Peyer's patch (tissue), 4 donors: ENCODE measurements at regions not wholly inside any gene's neighbourhood (a gene's known extent, or its start where the extent isn't known, plus 50 kb on each side); places are given as distances from the start of the nearest gene placed in this dataset.
"Not testable (repeated sequence)": the region's sequence is repeated elsewhere in the genome, so short reads cannot be mapped to it uniquely, and the experiment has no call there.

Source experiments
- DNase-seq, 3 donors: peaks; one replicate each; pipeline ENCODE4 v3.0.0-alpha.2; 2017 to 2019
- H3K27ac ChIP-seq, 4 donors: fragments of 200-600 bp; sonication (generic); one replicate each; pipeline ENCODE4 v1.5.1; 2016 to 2019
- H3K27me3 ChIP-seq, 2 donors: fragments of 200-600 bp; sonication (generic); one replicate each; pipeline ENCODE4 v1.5.1; 2019
- H3K36me3 ChIP-seq, 3 donors: fragments of 200-600 bp; sonication (generic); one replicate each; pipeline ENCODE4 v1.5.1; 2016 to 2019
- H3K4me1 ChIP-seq, 4 donors: fragments of 200-600 bp; sonication (generic); one replicate each; pipeline ENCODE4 v1.5.1; 2016 to 2019
- H3K4me3 ChIP-seq, 4 donors: fragments of 200-600 bp; sonication (generic); 1 replicate in 3 of 4; 2 replicates in 1 of 4; pipeline ENCODE4 v1.5.1; 2016 to 2019; ENCODE audit warnings: mild to moderate bottlenecking in 1 of 4
- H3K9me3 ChIP-seq, 4 donors: fragments of 200-600 bp; sonication (generic); one replicate each; pipeline ENCODE4 v1.5.1; 2016 to 2019; ENCODE audit warnings: mild to moderate bottlenecking in 1 of 4
- POLR2A ChIP-seq, 2 donors: fragments of 450-650 bp; IDR thresholded peaks; one replicate each; pipeline ENCODE4 v1.5.1; 2017; ENCODE audit warnings: antibody characterized with exemption in 2 of 2, mild to moderate bottlenecking in 2 of 2, moderate library complexity in 2 of 2
- TF ChIP-seq, protein P1 (sequence below), 6 experiments: fragments of 450-650 bp in 4 of 6; fragments of 200-600 bp in 2 of 6; sonication (generic) in 1 of 6; IDR thresholded peaks; one replicate each; pipeline ENCODE4 v1.5.1; 2017 to 2019; ENCODE audit warnings: antibody characterized with exemption in 6 of 6, mild to moderate bottlenecking in 3 of 6, moderate library complexity in 1 of 6

DNA sequence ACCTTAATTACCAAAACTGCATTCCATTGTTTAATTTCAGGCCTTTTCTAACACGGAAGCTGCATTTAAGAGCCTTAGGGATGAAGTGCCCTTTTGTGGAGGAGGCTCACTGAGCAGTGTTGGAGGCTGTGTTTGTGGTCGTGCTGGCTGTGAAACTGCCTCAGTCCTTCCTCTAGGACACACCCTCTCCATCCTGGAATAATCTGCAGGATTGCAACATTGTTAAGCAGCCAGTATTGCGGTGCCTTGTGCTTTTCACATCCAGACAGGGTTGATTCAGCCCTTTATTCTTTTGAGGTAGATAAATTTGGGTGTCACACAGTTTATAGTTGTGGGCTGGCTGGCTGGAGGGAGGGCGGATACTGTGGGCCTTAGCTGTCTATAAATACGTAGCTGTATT is 141.6 kb downstream of the CDRT15L2 start:
- DNase-seq, result no peak
- no peak overlapping the region for H3K27ac ChIP-seq
- no peak for TF ChIP-seq POLR2A (IDR thresholded peaks at IDR 0.05)
- TF ChIP-seq, protein P1, sequence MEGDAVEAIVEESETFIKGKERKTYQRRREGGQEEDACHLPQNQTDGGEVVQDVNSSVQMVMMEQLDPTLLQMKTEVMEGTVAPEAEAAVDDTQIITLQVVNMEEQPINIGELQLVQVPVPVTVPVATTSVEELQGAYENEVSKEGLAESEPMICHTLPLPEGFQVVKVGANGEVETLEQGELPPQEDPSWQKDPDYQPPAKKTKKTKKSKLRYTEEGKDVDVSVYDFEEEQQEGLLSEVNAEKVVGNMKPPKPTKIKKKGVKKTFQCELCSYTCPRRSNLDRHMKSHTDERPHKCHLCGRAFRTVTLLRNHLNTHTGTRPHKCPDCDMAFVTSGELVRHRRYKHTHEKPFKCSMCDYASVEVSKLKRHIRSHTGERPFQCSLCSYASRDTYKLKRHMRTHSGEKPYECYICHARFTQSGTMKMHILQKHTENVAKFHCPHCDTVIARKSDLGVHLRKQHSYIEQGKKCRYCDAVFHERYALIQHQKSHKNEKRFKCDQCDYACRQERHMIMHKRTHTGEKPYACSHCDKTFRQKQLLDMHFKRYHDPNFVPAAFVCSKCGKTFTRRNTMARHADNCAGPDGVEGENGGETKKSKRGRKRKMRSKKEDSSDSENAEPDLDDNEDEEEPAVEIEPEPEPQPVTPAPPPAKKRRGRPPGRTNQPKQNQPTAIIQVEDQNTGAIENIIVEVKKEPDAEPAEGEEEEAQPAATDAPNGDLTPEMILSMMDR (IDR thresholded peaks at IDR 0.05), result no peak
- H3K4me1 ChIP-seq, result no peaks in the 10 kb centered on the region
- H3K27me3 ChIP-seq, result no peaks in the 10 kb centered on the region
- H3K36me3 ChIP-seq, result no peaks in the 10 kb centered on the region
- H3K9me3 ChIP-seq, result no peaks in the 10 kb centered on the region
- no peak overlapping the region for H3K4me3 ChIP-seq

DNA sequence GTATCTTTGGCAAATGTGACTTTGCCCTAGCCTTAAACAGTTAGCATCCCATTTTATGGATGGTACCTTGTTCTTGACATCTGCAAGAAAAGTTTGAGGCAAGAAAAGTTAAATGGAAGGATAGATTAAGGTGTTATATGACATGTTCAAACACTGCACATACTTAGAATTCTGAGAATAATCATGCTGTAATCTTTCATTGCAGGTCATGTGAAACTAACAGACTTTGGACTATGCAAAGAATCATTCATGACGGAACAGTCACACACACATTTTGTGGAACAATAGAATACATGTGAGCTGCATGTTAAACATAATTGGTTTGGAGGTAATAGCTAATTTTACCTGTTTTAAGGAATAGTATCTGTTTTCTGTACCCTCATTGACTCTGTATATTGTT is 144.9 kb downstream of the CDRT15L2 start:
- H3K4me3 ChIP-seq, H3K9me3 ChIP-seq, H3K36me3 ChIP-seq, DNase-seq, H3K4me1 ChIP-seq, H3K27ac ChIP-seq, H3K27me3 ChIP-seq: not testable (repeated sequence)

DNA sequence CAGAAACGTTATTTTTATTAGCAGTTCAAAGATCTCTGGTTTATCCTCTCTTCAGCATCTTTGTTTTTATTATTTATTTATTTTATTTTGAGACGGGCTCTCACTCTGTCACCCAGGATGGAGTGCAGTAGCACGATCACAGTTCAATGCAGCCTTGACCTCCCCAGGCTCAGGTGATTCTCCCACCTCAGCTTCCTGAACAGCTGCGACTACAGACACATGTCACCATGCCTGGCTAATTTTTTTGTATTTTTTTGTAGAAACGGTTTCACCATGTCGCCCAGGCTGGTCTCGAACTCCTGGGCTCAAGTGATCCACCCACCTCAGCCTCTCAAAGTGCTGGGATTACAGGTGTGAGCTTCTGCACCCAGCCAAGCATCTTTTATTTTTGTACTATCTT is 147.7 kb downstream of the CDRT15L2 start:
- not testable (repeated sequence) for H3K9me3 ChIP-seq, DNase-seq, H3K27ac ChIP-seq, H3K36me3 ChIP-seq, H3K4me1 ChIP-seq, H3K27me3 ChIP-seq, H3K4me3 ChIP-seq

DNA sequence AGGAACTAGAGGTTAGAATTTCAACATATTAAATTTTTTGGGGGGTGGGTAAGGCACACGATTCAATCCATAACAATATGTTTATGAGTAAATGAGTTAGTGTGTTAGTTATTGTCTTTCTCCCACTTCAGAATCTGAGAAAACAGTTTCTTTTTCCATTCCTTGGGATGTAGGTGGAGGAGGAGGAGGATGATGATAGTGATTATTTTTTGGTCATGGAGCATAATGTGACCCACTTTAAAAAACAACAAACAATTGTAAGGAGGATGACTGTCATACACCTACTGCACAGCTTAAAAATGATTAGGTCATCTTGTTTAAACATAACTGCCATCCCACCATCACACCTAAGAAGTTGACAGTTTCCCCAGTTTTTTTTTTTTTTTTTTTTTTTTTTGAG is 148.7 kb downstream of the CDRT15L2 start:
- H3K27ac ChIP-seq, result no peak overlapping the region
- TF ChIP-seq POLR2A (IDR thresholded peaks at IDR 0.05), result no peak
- TF ChIP-seq, protein P1 (IDR thresholded peaks at IDR 0.05), result no peak
- no peak for DNase-seq

DNA sequence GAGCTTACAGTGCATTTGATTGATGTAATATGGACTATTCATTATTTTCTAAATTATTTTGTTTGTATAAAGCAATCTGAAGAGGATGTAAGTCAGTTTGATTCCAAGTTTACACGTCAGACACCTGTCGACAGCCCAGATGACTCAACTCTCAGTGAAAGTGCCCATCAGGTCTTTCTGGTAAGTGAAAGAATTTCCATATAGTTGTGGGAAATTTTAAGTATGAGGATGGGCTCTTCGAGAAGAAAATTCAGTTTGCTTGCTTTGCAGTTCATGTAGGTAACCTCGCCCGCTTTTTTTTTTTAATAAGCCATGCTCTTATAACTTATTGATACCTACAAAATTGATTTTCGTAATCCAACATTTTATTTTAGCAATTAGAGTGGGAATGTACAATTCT is 151.6 kb downstream of the CDRT15L2 start:
- H3K27me3 ChIP-seq, H3K36me3 ChIP-seq, H3K4me3 ChIP-seq, DNase-seq, H3K27ac ChIP-seq, H3K4me1 ChIP-seq, H3K9me3 ChIP-seq: not testable (repeated sequence)

More for the DNA sequence above, 148.7 kb downstream of the CDRT15L2 start:
- Histone ChIP-seq H3K9me3 (no peaks in the 10 kb centered on the region), H3K36me3 (no peaks in the 10 kb centered on the region), H3K4me3 (no peak overlapping the region), H3K27me3 (no peaks in the 10 kb centered on the region), H3K4me1 (no peaks in the 10 kb centered on the region)

DNA sequence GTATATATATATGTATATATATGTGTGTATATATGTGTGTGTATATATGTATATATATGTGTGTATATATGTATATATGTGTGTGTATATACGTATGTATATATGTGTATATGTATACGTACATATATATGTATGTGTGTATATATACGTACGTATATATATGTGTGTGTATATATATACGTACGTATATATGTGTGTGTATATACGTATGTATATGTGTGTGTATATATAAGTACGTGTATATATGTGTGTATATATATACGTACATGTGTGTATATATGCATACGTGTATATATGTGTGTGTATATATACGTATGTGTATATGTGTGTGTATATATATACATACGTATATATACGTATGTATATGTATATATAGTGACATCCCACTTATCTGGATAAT is 154.4 kb downstream of the CDRT15L2 start:
- TF ChIP-seq, protein P1 (IDR thresholded peaks at IDR 0.05), result no peak
- no peak for TF ChIP-seq POLR2A (IDR thresholded peaks at IDR 0.05)
- H3K9me3 ChIP-seq, result no peaks in the 10 kb centered on the region
- no peaks in the 10 kb centered on the region for H3K36me3 ChIP-seq
- H3K4me3 ChIP-seq, result no peak overlapping the region
- no peak overlapping the region for H3K27ac ChIP-seq
- no peaks in the 10 kb centered on the region for H3K4me1 ChIP-seq
- H3K27me3 ChIP-seq, result no peaks in the 10 kb centered on the region
- no peak for DNase-seq

DNA sequence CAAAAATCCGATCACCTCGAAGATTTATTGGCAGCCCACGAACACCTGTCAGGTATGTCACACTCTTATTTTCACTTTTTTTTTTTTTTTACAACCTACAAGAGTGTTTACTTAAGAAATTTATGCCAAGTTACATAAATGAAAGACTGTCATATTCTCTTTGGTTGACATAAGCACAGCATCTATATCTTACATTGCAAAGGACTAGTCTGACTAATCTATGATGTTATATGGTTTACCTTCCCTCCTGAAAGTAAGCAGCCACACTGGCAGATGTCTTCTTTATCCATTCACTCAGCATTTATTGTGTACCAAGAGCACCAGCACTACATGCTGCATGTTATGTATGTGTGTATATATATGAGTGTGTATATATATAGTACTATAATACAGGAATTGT is 156.3 kb downstream of the CDRT15L2 start:
- Histone ChIP-seq H3K4me1 (no peaks in the 10 kb centered on the region), H3K36me3 (no peaks in the 10 kb centered on the region), H3K27me3 (no peaks in the 10 kb centered on the region), H3K27ac (no peak overlapping the region), H3K4me3 (no peak overlapping the region), H3K9me3 (no peaks in the 10 kb centered on the region)
- TF ChIP-seq, protein P1 (IDR thresholded peaks at IDR 0.05), result no peak
- no peak for TF ChIP-seq POLR2A (IDR thresholded peaks at IDR 0.05)
- no peak for DNase-seq

DNA sequence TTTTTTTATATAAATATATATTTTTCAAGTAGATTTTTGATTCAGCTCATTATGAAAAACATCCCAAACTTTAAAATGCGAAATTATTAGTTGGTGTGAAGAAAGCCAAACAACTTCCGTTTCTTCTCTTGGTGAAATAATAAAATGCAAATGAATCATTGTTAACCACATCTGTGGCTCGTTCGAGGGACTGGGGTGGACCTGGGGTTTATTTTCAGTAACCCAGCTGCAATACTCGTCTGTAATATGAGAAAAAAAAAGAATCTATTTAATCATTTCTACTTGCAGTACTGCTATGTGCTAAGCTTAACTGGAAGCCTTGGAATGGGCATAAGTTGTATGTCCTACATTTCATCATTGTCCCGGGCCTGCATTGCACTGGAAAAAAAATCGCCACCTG is 158.1 kb downstream of the CDRT15L2 start:
- H3K27ac ChIP-seq, H3K36me3 ChIP-seq, H3K9me3 ChIP-seq, H3K27me3 ChIP-seq, DNase-seq, H3K4me3 ChIP-seq, H3K4me1 ChIP-seq: not testable (repeated sequence)
